ENCODE measurements at regions not wholly inside any gene's neighbourhood (a gene's known extent, or its start where the extent isn't known, plus 50 kb on each side); places are given as distances from the start of the nearest gene placed in this dataset.

DNA sequence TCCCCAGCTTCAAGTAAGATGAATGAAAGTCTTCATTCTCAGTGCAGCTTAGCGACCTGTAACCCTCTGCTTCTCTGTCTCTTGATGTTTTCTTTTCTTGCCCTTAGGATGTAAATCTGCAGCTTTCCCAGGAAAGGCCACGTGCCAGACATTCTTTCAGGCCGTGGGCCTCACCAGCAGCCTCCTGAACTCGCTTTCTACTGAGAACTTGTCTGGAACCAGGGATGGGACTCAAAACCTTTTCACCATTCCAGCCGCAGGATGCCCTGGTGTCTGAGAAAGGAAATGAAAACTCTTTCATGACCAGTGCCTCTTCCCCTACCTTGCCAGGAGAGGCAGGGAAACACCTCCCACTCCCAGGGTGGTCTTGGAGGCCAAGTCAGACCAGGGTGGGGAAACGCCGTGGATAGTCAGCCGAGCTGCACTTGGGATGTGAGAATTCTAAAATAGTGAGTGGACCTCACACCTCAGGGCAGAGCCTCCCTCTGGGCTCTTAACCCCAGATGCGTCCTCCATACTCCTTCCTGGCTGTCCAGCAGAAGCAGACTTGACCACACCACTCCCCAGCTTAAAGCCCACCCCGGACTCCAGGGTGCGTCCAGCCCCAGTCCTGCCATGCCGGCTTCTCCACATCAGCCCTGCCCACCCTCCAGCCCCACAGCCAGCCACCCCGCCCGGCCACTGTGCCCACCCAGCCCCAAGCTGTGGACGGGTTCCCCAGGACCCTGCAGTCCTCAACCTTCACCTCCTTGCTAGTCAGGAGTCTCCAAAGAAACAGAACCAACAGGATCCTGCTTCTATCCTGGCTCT is 115.5 kb downstream of the TWIST2 start:
- no peak for DNase-seq

DNA sequence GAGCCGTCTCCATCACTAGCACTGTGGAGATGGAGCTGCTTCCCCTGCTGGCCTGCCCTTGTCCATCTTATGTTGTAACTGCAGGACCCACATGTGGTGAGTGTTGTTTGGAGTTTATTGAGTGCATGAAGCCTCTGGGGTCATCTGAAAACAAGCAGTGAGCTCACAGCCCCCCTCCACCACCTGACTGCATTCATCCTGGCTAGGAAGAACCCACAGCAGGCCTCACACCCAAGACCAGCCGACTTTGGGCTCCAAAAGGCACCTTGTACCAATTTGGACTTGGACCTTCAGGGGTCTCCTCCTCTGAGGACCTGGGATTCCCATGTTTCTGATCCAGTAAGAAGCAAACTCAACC is 116.1 kb downstream of the TWIST2 start:
- no peak for DNase-seq

DNA sequence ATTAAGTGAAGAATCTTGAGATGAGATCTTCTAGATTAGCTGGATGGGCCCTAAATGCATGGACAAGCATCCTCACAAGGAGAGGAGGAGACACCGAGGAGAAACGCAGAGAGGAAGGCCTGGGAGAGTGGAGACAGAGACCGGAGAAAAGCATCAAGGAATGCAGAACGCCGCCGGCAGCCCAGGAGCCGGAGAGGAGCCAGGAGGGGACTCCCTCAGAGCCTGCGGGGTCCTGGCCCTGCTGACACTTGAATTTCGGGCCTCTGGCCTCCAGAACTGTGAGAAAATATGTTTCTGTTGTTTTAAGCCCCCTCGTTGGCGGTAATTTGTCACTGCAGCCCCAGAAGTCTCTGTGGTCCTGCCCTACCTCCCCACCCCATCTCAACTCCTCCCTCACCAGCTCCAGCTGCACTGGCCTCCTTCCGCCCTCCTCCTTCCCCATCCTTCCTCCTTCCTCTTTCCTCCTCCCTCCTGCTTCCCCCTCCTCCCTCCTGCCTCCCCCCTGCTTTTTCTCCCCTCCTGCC is 116.7 kb downstream of the TWIST2 start:
- no peak for DNase-seq

DNA sequence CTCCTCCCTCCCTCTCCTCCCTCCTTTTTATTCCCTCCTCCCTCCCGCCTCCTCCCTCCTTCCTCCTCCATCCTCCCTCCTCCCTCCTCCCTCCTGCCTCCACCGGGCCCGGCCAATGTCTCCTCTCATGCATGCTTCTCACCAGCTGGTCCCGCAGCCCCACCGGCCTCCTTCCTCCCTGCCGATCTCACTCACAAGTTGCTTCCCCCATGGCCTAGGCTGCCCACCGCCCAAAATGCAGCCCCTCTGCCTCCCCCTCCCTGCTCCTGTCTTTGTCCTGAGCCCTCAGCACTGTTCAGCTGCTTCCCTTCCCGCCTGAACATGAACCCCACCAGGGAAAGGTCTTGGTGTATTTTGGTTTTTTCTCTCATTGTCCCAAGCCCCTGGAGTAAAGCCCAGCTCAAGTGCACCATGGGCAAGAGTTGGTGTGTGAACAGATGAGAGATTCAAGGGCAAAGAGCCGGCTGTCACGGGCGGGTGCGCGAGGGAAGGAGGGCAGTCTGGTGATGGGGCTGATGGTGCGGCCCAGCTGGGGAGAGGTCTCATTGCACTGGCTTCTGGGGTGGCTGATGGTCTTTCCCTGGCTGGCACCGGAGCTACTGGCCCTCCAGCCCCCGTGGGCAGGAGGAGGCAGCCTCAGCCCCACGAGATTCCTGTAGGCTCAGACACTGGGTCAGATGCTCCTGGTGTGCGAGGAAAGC is 117.6 kb downstream of the TWIST2 start:
- DNase-seq: no peak

DNA sequence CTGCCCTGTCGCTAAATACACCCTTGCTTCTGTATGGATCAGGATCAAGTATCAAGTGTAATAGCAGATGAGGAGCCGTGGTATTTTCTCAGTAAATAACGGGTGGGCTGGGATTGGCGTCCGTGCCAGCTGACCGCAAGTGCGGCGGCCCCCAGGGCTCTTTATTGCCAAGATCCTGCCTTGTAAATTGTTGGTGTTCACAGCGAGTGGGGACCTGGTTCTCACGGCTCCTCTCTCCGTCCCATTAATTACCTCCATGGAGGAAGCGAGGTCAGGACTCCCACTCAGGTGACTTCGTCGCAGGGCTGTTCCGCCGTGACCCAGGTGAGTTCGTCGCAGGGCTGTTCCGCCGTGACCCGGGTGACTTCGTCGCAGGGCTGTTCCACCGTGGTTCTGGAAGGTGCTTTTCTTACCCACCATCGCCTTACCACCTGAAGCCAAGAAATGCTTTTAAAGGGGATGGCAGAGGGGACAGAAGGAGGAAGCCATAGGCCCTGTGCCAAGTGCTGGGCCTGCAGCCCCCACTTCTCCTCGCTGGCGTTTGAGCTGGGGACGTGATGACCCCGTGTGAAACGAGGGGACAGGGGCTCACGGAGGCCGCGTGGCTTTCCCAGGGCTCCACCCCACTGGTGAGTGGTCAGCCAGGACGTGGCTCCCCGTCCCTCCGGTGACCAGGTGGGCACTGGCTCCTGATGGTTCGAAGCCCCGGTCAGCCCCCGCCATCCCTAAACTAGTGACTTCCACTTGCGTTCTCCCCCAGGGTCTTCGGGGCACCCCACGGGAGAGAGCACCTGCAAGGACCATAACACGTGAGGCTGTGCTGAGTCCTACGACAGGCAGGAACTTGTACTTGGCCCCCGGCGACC is 118.4 kb downstream of the TWIST2 start:
- no peak for DNase-seq

DNA sequence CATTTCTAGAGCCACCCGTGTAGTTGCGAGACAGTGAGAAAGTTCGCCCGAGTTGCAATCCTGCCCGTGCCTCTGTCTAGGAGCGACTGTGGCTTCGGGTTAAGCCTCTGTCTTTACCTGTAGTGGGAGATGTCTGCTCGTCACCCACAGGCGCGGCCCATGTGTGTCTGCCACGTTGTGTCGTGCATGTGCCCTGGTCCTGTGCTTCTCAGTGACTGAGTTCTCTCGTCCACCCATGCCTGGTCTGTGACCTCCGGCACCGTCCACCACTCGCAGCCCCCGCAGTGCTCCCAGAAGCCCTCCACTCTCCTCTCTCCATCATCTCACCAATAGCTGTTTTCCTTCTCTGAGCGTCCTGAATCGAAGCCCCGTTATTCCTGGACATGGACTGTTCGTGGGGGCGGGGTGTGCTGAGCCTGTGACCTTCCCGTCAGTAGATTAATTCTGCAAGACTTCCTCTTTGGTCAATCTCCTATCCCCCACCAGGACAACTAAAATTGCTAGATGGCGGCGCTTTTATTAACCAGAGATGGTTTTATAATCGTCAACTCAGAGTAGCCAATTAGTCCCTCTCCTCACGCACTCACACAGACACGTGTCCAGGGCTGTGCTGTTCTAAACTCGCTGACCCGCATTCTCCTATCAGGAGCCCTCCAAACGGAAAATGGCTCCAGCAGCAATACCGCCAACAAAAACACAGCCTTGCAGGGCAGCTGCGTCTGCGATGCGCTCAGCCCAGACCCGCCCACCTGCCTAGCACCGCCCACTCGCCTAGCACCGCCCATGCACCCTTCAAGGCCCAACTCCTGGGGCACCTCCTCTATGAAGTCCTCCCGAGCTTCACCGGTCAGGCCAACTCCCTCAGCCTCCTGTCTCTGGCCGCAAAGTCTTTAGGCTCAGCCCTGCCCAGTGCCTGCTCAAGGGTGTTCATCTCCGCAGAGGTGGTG is 119.4 kb downstream of the TWIST2 start:
- DNase-seq: no peak

DNA sequence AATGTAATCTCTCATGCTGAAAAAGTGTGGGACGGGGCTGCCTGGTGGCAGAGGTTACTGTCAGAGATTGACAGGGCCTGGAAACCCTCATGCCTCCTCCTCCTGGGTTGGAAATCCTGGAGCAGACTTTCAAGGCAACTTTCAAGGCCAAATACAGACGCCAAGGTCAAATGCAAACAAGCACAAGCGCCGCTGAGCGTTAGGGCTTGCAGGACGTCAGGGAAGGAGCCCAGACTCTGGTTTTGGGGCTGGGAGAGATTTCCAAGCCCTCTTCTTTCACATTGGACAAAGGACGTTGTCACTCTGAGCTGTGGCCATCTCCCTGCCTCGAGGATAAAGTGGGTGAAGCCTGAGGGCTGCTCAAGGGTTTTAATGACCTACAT is 120.1 kb downstream of the TWIST2 start:
- DNase-seq: no peak

DNA sequence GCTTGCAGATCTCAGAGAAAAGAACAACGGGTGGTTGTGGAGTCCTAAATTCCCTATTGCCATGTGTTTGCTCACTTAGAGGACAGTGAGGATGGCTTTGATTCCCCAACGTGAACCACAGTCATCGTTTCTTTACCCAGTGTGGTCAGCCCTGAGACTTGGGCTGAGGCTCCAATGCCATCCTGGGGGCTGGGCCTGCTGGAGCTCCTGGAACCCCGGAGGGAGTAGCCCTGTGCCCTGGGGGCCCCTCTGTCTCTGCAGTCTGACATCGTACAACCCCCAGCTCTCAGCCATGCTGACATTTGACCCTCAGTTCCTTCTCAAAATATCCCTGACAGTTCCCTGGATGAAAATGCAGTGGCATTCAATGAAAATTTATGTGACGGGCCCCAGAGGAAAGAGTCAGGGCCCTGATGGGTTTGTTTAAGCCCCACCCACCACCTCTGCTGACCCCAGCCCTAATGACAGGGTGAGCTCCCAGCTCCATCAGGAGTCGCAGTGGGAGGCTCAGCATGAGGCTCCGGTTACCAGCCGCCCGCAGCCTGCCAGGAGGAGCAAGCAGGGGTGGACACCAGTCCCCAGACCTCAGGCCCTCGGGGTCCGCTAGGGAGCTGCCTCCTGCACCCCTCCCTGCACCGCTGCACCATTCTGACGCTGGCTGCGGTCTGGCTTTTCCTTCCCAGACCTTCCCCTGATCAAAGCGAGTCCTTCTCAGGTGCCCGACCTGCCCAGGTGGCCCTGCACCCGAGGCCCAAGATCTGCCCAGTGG is 120.9 kb downstream of the TWIST2 start:
- no peak for DNase-seq

DNA sequence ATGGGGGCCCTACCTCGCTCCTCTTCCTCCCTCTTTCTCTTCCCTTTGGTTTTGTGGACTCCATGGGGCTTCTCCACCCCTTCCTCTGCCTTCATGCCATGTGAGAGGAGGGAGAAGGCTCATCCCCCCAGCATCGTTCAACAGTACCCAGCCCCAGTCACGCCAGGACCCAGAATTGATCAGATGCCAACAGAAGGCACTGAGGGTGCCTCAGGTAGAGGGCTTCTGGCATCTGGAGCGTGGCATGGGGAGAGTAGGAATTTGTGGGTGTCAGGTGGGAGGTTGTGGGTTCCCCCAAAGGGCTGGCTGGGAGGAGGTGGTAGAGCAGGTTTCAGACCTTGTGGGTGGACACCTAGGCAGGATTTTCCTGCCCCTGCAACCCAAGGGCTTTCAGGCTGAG is 122.0 kb downstream of the TWIST2 start:
- no peak for DNase-seq

DNA sequence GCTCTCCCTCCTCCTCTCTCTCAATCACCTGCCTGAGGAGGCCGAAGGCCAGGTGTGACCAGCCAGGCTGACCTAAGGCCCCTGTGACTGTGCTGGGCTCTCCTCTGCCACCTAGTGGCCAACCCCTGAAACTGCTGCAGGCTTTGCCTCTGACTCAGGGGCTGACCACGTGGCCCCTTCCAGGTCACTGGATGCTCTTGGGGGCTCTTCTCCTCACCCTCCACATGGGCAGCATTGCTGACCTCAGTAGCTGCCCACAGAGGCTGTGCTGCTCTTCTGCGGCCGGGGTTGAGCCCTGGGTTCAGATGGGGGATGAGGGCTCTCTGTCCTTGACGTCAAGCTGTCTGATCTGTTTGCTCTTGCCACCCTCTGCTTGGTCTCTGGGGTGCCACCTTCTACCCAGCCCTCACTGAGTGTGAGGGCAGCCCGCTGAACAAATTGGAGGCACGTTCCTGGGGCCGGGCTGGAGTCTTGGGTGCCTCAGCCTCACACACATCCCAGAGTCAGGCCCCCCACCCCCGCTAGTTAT is 122.7 kb downstream of the TWIST2 start:
- DNase-seq: peak; percentile 38

DNA sequence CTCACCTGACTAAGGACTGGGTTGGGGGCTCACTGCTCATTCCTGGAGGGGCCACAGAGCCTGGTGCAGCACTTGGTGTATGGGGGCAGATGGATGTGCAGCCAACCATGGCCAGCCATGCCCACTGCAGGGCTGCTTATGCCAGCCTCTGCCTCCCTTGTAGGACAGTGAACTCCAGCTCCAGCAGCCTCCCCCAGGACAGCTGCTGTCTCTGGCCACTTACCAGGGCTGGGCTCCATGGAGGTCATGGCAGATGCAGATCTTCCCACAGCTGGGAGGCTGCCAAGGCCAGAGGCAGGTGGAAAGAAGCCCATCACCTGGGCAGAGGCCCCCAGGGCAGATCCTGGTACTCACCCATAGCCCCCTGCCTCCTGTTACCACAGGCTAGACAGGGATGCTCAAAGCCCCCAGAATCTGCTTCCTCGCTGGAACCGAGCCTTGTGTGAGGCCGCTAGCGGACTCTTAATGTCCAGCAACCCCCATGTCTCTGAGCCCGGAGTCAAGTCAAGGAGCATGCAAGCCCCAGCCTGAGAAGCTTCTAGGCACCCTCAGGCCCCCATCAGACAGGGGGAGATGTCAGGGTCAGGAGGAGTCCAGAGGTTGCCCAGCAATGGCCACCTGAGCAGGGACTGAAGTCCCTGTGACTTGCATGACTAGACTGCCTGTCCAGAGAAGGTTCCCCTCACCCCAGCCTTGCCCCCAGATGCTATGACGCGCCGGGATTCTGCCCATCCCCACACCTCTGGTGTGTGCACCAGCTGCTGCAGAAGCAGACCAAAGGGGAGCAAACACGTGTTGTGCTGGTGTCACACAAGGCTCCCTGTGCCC is 123.6 kb downstream of the TWIST2 start:
- no peak for DNase-seq

DNA sequence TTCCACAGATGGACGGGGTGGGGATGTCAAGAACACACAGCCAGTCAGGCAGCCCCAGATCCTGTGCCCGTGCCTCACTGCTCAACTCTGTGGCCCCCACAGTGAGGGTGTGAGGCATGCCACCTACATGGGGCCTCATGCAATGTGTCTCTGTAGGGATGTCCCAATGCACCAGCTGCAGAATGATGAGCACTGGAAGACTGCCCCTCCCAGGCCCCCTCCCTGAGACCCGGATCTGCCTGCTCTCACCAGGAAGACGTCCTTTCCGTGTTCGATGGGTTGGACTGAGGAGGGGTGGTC is 124.2 kb downstream of the TWIST2 start:
- DNase-seq: no peak

DNA sequence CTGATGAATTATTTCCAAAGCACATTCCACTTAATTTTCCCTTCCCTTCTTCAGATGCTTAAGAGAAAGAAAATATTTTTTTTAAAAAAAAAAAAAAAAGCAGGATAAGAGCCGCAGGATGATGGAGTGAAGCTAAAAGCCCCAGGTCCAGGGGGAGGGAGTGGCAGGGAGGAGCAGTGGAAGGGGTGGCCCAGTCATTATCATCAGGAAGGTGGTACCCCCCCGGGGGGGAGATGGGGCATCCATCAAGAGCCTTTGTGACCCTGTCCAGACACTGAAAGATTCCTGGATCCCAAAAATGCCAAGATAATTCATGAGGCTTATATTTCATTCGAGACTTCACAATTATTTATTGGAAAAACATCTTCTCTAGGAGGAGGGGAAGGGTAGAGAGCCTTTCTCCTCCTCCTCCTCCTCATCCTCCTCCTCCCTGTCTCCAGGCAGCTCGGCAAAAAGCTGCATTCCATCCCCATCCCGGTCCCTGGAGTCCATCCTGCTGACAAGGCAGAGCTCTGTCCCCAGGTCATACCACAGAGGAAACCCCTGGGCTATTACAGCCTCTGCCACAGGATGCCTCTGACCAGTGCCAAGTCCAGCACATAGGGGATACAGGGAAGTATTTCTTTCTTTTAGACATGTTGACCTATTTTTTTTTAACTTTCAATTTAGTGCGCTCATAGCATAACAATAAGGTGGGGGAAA is 125.3 kb downstream of the TWIST2 start:
- no peak for DNase-seq

DNA sequence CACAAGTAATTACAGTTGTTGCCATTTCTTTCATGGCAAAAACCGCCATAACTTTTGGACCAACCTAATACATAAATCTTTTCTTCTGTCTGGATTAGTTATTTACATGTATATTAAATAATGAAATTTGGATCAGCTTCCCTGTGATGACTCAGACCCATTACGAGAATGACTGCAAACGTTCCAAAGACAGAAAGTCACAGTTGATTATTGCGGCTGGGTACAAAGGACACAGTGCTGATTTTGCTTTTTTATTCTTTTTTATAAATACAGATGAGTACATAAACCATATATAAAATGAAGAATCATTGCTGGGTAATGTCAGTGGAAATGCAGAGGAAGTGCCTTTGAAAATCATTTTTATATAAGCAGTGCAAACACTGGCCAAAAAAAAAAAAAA is 126.2 kb downstream of the TWIST2 start:
- no peak for DNase-seq

DNA sequence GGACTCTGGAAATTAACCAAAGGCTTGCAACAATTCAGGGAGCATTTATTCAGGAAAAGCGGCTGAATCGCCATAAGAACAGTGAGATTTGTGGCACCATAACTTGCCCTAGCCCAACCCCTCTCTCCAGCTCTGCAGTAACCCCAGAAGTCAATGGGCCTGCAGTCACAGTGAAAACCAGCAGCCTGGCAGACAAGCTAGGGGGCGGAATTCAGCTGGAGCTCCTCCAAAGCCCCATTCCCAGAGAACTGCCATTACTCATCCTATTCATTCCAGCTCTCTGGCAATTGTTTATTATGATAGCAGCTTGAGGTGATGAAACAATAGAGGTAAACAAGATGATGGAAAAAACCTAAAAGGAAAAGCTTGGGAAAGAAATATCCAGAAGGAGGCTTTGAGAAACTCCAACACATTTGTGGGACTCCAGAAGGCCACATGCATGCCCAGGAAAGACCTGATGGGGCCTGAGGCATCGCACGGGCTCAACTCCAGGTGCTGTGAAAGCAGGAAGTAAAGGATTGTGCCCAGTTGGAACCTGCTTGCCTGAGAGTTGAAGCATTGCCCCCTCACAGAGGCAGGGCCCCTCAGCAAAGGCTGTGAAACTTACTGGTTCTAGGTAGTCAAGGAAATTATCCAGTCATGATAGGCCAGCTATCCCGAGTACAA is 126.7 kb downstream of the TWIST2 start:
- no peak for DNase-seq

DNA sequence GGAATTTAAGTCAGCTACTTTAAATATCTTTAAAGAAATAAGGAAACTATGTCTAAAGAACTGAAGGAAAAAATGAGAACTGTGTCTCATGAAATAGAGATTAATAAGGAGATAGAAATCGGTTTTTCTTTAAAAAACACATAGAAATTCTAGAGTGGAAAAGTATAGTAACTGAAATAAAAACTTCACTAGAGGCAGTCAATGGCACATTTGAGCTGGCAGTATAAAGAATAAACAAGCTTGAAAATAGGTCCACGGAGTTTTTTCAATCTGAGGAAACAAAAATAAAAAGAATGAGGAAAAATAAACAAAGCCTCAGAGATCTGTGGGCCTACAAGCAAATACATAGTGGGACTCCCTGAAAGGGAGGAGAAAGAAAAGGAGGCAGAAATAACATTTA is 127.5 kb downstream of the TWIST2 start:
- no peak for DNase-seq

DNA sequence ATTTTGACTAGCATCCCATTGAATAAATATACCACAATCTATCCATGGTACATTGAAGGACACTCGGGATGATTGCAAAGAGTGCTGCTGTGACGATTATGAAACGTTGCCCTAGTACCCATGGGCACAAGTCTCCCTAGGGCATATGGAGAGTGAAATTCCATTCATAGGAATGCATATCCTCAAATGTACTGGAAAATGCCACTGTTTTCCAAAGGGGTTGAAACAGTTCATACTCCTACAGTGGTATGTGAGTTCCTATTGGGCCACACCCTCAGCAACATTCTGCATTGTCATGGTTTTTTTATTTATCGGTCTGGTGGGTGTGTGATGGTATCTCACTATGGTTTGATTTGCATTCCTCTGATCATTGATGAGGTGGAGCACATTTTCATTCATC is 130.6 kb downstream of the TWIST2 start:
- no peak for DNase-seq

DNA sequence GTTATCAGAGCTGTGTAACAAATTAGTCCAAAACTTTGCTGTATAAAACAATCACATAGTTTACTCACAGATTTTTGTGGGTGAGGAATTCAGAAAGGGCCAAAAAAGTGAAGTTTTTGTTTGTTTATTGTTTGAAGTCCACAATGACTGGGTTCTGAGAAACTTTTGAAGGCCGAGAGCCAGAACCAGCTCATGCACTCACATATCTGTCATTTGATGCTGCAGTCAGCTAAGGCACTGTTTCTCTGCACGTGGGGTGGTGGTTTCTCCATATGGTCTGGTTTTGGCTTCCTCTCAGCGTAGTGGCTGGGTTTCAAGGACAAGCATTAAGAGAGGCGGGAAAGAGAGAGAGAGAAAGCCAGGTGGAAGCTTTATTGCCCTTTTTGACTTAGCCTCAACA is 131.8 kb downstream of the TWIST2 start:
- DNase-seq: no peak

DNA sequence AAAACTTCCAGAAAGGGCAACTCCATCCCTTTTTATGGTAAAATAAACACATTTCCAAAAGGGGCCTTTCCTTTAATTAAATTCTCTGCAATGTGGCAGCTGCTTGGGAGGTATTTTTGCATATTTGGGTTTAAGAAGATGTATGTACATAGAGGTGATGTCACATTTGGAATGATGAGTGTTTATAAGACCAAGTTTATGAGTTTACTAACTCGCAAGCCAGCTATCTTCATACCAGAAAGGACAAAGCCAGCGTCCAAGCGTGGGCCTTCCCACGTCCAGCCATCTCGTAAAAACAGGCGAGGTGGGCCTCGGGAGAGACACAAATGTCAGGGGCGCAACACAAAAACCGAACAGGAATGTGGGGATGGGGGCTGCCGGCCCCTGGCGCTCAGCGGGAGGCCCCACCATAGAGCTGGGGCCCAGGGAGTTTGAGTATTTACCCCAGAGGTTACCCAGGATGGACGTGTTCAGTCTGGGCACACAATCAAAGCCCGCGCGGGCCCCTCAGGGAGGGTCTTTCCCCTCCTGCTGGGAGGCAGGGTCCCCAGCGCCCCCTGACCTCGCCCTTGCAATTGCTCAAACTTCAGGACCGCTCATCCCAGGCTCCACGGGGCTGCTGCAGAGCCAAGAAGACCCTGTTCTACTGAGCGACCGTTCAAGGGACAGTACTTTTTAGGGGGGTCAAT is 137.3 kb downstream of the TWIST2 start:
- no peak for DNase-seq

Measured in stimulated activated CD4-positive, alpha-beta T cell treated with anti-CD3 and anti-CD28 coated beads, Interleukin-1b, Interleukin-23, amount 100 ng/mL, for 48 hours (primary cell).